HL-60/S4 (cell line): ENCODE measurements at regions not wholly inside any gene's neighbourhood (a gene's known extent, or its start where the extent isn't known, plus 50 kb on each side); places are given as distances from the start of the nearest gene placed in this dataset.

Experiments
- in situ Hi-C: fragments of 300-500 bp; cut with MboI; formaldehyde crosslinking; loops from 2 replicates; pipeline ENCODE4 v1.14.3; 2022; ENCODE audit warnings: low sequenced_read_pairs

GRCh38 chr16:73610605-73611156 lies 562.8 kb upstream of the ZFHX3 start:
- in situ Hi-C loops: no loop called here

GRCh38 chr16:73610160-73610559 lies 562.2 kb upstream of the ZFHX3 start:
- in situ Hi-C loops: no loop called here

GRCh38 chr16:73608911-73609310 lies 561.0 kb upstream of the ZFHX3 start:
- in situ Hi-C loops: no loop called here

- in situ Hi-C loops: no loop called here
Observed at GRCh38 chr16:73605309-73605708, 557.4 kb upstream of the ZFHX3 start.

GRCh38 chr16:73601911-73602310 lies 554.0 kb upstream of the ZFHX3 start:
- in situ Hi-C loops: no loop called here

GRCh38 chr16:73599870-73600269 lies 551.9 kb upstream of the ZFHX3 start:
- in situ Hi-C loops: no loop called here

- in situ Hi-C loops: no loop called here
Observed at GRCh38 chr16:73599351-73599750, 551.4 kb upstream of the ZFHX3 start.

GRCh38 chr16:73584157-73584556 lies 536.2 kb upstream of the ZFHX3 start:
- in situ Hi-C loops: no loop called here

GRCh38 chr16:73572135-73572828 lies 524.4 kb upstream of the ZFHX3 start:
- in situ Hi-C loops: no loop called here

- in situ Hi-C loops: no loop called here
Observed at GRCh38 chr16:73569266-73569980, 521.5 kb upstream of the ZFHX3 start.

- in situ Hi-C loops: no loop called here
Observed at GRCh38 chr16:73568769-73569168, 520.8 kb upstream of the ZFHX3 start.

GRCh38 chr16:73565925-73566324 lies 518.0 kb upstream of the ZFHX3 start:
- in situ Hi-C loops: no loop called here

- in situ Hi-C loops: no loop called here
Observed at GRCh38 chr16:73565263-73565662, 517.3 kb upstream of the ZFHX3 start.

- in situ Hi-C loops: no loop called here
Observed at GRCh38 chr16:73563709-73564108, 515.8 kb upstream of the ZFHX3 start.

- in situ Hi-C loops: no loop called here
Observed at GRCh38 chr16:73560497-73560896, 512.6 kb upstream of the ZFHX3 start.

- in situ Hi-C loops: no loop called here
Observed at GRCh38 chr16:73558219-73558618, 510.3 kb upstream of the ZFHX3 start.

- in situ Hi-C loops: no loop called here
Observed at GRCh38 chr16:73553941-73554660, 506.2 kb upstream of the ZFHX3 start.

- in situ Hi-C loops: no loop called here
Observed at GRCh38 chr16:73549984-73550631, 502.2 kb upstream of the ZFHX3 start.

- in situ Hi-C loops: no loop called here
Observed at GRCh38 chr16:73547552-73548403, 499.9 kb upstream of the ZFHX3 start.

GRCh38 chr16:73546341-73546845 lies 498.5 kb upstream of the ZFHX3 start:
- in situ Hi-C loops: no loop called here
